Smooth muscle cell (in vitro differentiated cells): ENCODE measurements at regions not wholly inside any gene's neighbourhood (a gene's known extent, or its start where the extent isn't known, plus 50 kb on each side); places are given as distances from the start of the nearest gene placed in this dataset.

Experiments
- DNase-seq: peaks from one replicate; lab custom pipeline; 2025; ENCODE audit not compliant: unreplicated experiment; lab: John Stamatoyannopoulos, UW
- H2AFZ ChIP-seq: fragments of 200-600 bp; sonication (generic); 2 replicates; pipeline ENCODE4 v1.6.0; 2016; ENCODE audit warnings: antibody characterized with exemption, low read depth, mild to moderate bottlenecking
- H3F3A ChIP-seq: fragments of 200-600 bp; sonication (generic); 2 replicates; pipeline ENCODE4 v1.6.0; 2017; ENCODE audit warnings: antibody characterized with exemption, low read depth
- H3K27ac ChIP-seq: fragments of 200-600 bp; sonication (generic); 2 replicates; pipeline ENCODE4 v1.5.1; 2016; ENCODE audit warnings: low read depth, mild to moderate bottlenecking
- H3K27me3 ChIP-seq: fragments of 200-600 bp; sonication (generic); 2 replicates; pipeline ENCODE4 v1.6.1; 2016; ENCODE audit warnings: low read depth, mild to moderate bottlenecking
- H3K36me3 ChIP-seq: fragments of 200-600 bp; sonication (generic); 2 replicates; pipeline ENCODE4 v1.5.1; 2016; ENCODE audit warnings: low read depth
- H3K4me1 ChIP-seq: fragments of 200-600 bp; sonication (generic); 2 replicates; pipeline ENCODE4 v1.5.1; 2016; ENCODE audit warnings: low read depth
- H3K4me2 ChIP-seq: fragments of 200-600 bp; sonication (generic); 2 replicates; pipeline ENCODE4 v1.6.0; 2016; ENCODE audit warnings: mild to moderate bottlenecking
- H3K4me3 ChIP-seq: fragments of 200-600 bp; sonication (generic); 2 replicates; pipeline ENCODE4 v1.5.1; 2016; ENCODE audit warnings: mild to moderate bottlenecking
- H3K79me2 ChIP-seq: fragments of 200-600 bp; sonication (generic); 2 replicates; pipeline ENCODE4 v1.6.0; 2016; ENCODE audit warnings: low read depth, mild to moderate bottlenecking
- H3K9ac ChIP-seq: fragments of 200-600 bp; sonication (generic); 2 replicates; pipeline ENCODE4 v1.6.0; 2016; ENCODE audit warnings: low read depth
- H3K9me3 ChIP-seq: fragments of 200-600 bp; sonication (generic); replicated peaks from 2 replicates; pipeline ENCODE4 v1.5.1; 2016; ENCODE audit warnings: low read depth
- H4K20me1 ChIP-seq: fragments of 200-600 bp; sonication (generic); 2 replicates; pipeline ENCODE4 v1.6.0; 2016; ENCODE audit warnings: low read depth
- CTCF ChIP-seq: fragments of 200-600 bp; sonication (generic); IDR thresholded peaks from 2 replicates; pipeline ENCODE4 v1.5.1; 2017; ENCODE audit warnings: borderline replicate concordance, mild to moderate bottlenecking, antibody characterized with exemption; ENCODE audit not compliant: insufficient read depth, poor library complexity, severe bottlenecking
- whole genome bisulfite sequencing: methylation state at CpG from one replicate; pipeline ENCODE4 v1.1.7; 2016; ENCODE audit warnings: low lambda C conversion rate; 5-methylcytosine and 5-hydroxymethylcytosine counted together

- no peak overlapping the region for H3K4me3 ChIP-seq
- H3K27ac ChIP-seq: peak overlapping the region; percentile 95
- no peaks in the 10 kb centered on the region for H3K79me2 ChIP-seq
- no peak overlapping the region for H2AFZ ChIP-seq
- no peaks in the 10 kb centered on the region for H3K9me3 ChIP-seq
- H3F3A ChIP-seq: peaks cover 21% of the 10 kb centered on the region
- WGBS: 28% methylated on average over 4 of the region's 4 CpGs
- no peaks in the 10 kb centered on the region for H4K20me1 ChIP-seq
- no peak overlapping the region for H3K9ac ChIP-seq
- H3K36me3 ChIP-seq: no peaks in the 10 kb centered on the region
- H3K4me1 ChIP-seq: peaks cover 21% of the 10 kb centered on the region
- H3K27me3 ChIP-seq: no peaks in the 10 kb centered on the region
- peak overlapping the region; percentile 44 for H3K4me2 ChIP-seq
- TF ChIP-seq CTCF: no peak
- DNase-seq: no peak
These were observed 109.4 kb upstream of the CCN2 start for GRCh38 chr6:132060591-132060990.

GRCh38 chr6:132058975-132059374 lies 107.8 kb upstream of the CCN2 start:
- H4K20me1 ChIP-seq: no peaks in the 10 kb centered on the region
- H3K4me3 ChIP-seq: no peak overlapping the region
- peak overlapping the region; percentile 70 for H3K27ac ChIP-seq
- DNase-seq: no peak
- WGBS: 13% methylated on average over 2 of the region's 2 CpGs
- H3K79me2 ChIP-seq: no peaks in the 10 kb centered on the region
- H2AFZ ChIP-seq: no peak overlapping the region
- H3F3A ChIP-seq: peaks cover 14% of the 10 kb centered on the region
- peak overlapping the region; percentile 35 for H3K4me2 ChIP-seq
- peaks cover 16% of the 10 kb centered on the region for H3K4me1 ChIP-seq
- no peak overlapping the region for H3K9ac ChIP-seq
- TF ChIP-seq CTCF: no peak
- no peaks in the 10 kb centered on the region for H3K9me3 ChIP-seq
- H3K27me3 ChIP-seq: no peaks in the 10 kb centered on the region
- H3K36me3 ChIP-seq: no peaks in the 10 kb centered on the region

- Histone ChIP-seq H3K9me3 (no peaks in the 10 kb centered on the region), H3K4me1 (no peaks in the 10 kb centered on the region), H3K9ac (no peak overlapping the region), H3K4me3 (no peak overlapping the region), H3K79me2 (no peaks in the 10 kb centered on the region), H3F3A (no peaks in the 10 kb centered on the region), H4K20me1 (no peaks in the 10 kb centered on the region), H3K27me3 (no peaks in the 10 kb centered on the region), H2AFZ (no peak overlapping the region), H3K27ac (no peak overlapping the region), H3K36me3 (no peaks in the 10 kb centered on the region), H3K4me2 (no peak overlapping the region)
- no peak for DNase-seq
- 81% methylated on average over 3 of the region's 3 CpGs for WGBS
- no peak for TF ChIP-seq CTCF
These were observed 103.4 kb upstream of the CCN2 start for GRCh38 chr6:132054525-132054924.

GRCh38 chr6:132053511-132053910 lies 102.3 kb upstream of the CCN2 start:
- WGBS: 81% methylated on average over 2 of the region's 2 CpGs
- Histone ChIP-seq H3K36me3 (no peaks in the 10 kb centered on the region), H3F3A (no peaks in the 10 kb centered on the region), H3K4me3 (no peak overlapping the region), H2AFZ (no peak overlapping the region), H3K9ac (no peak overlapping the region), H3K27ac (no peak overlapping the region), H3K9me3 (no peaks in the 10 kb centered on the region), H4K20me1 (no peaks in the 10 kb centered on the region), H3K27me3 (no peaks in the 10 kb centered on the region), H3K79me2 (no peaks in the 10 kb centered on the region), H3K4me2 (no peak overlapping the region), H3K4me1 (no peaks in the 10 kb centered on the region)
- DNase-seq: no peak
- TF ChIP-seq CTCF: no peak
